GM21576 (cell line): ENCODE measurements at regions not wholly inside any gene's neighbourhood (a gene's known extent, or its start where the extent isn't known, plus 50 kb on each side); places are given as distances from the start of the nearest gene placed in this dataset.
"Not testable (repeated sequence)": the region's sequence is repeated elsewhere in the genome, so short reads cannot be mapped to it uniquely, and the experiment has no call there.

Experiments used
- ATAC-seq: cut with Tn5 transposase; IDR thresholded peaks from one replicate; pipeline ENCODE4 v1.9.1; 2021; ENCODE audit warnings: mild to moderate bottlenecking, moderate library complexity; ENCODE audit not compliant: unreplicated experiment

DNA sequence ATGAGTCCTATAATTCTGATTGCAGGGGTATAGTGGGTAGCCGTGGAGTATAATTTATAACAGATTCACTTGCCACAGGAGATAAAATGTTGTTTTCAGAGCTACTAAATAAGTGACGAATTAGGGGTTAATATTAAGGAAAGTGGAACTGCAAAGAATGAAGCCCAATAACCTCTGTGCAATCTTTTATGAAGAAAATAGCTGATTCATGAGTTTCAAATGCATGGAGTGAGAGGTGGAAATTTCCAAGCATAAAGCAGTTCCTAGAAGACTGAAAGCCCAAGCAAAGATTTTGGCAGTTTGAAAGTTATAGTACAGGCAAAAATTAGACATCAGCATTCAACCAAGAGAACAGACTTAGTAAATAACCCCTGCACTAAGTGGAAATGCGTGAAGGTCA, 1782.4 kb upstream of the PCDH10 start:
- ATAC-seq, result no peak

GRCh38 chr4:131367441-131367840, 1781.7 kb upstream of the PCDH10 start:
- no peak for ATAC-seq

GRCh38 chr4:131370846-131371245, 1778.2 kb upstream of the PCDH10 start:
- ATAC-seq, result no peak

DNA sequence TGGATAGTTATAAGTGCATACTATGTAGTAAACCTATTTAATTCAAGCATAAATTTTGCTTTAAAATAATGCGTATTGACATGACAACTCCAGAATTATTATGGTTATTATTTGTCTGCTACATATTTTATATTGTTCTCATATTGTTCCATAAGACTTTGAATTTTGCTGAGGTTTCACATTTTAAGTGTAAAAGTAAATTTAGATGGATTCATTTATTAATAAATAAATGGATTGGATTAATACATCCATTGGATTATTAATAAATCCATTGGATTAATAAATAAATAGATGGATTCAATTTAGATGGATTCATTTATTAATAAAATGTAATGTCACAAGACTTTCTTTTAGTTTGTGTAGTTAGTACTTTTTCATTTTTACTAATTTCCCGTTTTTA, 1768.0 kb upstream of the PCDH10 start:
- no peak for ATAC-seq

DNA sequence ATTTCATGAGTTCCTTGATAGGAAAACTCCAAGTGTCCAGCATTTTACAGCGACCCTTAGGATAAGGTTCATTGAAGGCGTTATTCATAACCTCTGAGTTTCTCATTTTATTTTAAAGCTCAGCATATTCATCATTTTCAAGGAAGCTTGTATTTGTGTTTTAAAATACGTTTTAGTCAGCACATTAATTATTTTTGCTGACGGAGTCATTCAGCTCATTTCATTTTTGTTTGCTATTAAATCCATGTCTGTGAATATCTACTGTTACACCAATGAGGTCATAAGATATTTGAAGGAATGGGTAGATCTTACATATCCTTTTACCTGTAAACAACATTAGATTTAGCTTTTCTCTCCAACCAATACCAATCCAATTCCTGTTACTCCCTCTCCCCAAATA, 1766.3 kb upstream of the PCDH10 start:
- no peak for ATAC-seq

GRCh38 chr4:131388277-131388676, 1760.8 kb upstream of the PCDH10 start:
- no peak for ATAC-seq

DNA sequence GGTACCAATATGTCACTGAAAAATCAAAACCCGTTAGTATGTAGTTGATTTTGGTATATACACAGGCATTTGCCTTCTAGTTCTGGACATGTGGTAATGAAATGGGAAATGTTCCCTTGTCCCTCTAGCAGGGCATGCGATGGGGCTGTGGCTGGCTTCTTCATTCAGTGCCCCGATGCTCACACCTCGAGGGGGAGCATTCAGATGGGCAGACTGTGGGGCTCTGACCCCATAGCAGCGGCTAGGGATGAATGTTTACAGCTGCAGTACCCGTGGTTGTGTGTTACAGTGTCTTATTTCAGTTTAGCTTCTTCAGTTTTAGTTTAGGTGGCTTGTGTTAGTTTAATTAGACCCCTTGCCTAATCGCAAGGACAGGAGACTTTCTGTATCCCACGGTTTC, 1741.0 kb upstream of the PCDH10 start:
- no peak for ATAC-seq

DNA sequence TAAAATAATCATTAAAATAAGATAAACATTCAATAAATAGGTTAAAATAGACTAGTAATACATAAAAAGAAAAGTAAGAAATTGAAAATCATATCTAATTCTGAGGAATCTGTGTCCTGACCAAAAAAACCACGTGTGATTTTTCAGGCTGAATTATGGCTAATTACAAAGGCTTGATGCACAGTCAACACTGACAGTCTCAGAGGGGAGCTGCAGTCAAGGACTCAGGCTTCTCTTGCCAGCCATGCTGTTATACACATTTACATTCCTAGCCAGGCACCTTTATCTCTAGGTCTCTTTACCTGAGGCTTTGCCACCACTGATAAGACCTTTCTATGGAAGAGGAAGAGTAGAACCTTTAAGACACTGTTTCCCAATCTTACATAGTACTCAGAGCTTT, 1737.7 kb upstream of the PCDH10 start:
- no peak for ATAC-seq

- no peak for ATAC-seq
Measured at GRCh38 chr4:131419147-131419546, 1729.9 kb upstream of the PCDH10 start.

DNA sequence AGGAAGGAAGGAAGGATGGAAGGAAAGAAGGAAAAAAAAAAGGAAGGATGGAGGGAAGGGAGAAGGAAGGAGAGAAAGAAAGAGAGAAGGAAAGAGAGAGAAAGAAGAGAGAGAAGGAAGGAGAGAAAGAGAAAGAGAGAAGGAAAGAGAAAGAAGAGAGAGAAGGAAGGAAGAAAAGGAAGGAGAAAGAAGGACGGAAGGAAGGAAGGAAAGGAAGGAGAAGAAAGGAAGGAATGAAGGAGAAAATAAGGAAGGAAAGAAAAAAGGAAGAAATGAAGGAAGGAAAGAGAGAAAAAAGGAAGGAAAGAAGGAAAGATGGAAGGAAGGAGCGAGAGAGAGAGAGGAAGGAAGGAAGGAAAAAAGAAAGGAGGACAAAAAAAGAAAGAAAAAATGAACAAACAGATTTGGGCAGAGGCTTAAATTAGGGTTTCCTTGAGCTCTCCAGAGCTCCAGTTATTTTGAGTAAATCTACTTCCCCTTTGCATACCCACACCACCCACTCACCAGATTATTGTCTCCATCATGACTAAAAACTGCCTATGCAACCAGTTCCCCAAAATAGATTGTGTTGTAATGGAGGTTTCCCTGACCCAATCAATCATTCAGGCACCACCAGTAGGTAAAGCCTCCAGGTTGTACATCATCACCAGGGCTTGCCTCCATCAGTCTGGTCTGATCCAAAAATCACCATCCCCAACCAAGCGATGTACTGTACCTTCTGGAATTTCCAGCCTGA, 1722.9 kb upstream of the PCDH10 start:
- ATAC-seq, result peak; percentile 64

GRCh38 chr4:131427000-131427399, 1722.1 kb upstream of the PCDH10 start:
- no peak for ATAC-seq

- no peak for ATAC-seq
Measured at GRCh38 chr4:131430302-131430701, 1718.8 kb upstream of the PCDH10 start.

GRCh38 chr4:131441004-131441688, 1707.9 kb upstream of the PCDH10 start:
- ATAC-seq, result no peak

DNA sequence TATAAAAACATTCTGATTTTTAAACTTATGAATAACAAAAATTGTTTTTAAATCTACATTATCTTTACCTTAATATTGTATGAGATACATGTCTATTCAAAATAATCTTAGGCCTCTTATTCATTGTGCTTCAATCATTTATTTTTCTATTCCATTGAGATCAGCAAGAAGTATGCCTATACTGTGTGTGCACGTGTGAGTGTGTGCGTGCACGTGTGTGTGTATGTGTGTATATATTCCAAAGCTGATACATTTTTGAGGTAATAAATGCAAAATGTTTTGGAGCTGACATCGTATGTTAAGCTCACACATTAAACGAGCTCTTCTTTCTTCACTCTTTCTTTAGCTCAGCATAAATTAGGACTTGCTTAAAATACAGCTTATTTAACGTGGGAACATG, 1701.2 kb upstream of the PCDH10 start:
- ATAC-seq, result no peak

DNA sequence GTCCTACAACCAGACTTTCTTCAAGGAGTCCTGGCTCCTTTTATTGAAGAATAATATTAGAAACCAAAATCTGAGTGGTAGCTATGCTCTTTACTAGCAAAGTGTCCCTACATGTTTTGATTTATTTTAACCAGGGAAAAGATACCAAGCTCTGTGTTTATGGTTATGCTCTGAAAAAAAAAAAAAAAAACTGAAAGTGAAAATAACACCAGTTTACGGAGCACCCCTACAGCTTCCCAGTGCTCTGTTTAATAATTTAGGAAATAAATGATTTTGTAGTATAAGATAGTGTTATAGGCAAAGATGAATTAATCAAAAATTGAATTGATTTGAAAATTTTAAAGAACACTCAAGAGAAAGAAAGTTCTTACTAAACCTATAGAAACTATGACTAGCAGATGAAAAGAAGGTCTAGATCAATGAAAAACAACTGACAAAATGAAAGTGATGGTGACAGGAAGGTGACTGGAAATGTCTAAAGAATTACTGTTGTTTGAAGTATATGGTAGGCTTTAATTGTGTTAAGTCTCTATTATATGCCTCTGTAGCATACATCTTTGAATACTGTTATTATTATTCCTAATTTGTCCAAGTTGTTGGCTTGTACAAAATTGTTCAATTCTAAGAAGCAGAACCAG, 1698.4 kb upstream of the PCDH10 start:
- ATAC-seq, result no peak

DNA sequence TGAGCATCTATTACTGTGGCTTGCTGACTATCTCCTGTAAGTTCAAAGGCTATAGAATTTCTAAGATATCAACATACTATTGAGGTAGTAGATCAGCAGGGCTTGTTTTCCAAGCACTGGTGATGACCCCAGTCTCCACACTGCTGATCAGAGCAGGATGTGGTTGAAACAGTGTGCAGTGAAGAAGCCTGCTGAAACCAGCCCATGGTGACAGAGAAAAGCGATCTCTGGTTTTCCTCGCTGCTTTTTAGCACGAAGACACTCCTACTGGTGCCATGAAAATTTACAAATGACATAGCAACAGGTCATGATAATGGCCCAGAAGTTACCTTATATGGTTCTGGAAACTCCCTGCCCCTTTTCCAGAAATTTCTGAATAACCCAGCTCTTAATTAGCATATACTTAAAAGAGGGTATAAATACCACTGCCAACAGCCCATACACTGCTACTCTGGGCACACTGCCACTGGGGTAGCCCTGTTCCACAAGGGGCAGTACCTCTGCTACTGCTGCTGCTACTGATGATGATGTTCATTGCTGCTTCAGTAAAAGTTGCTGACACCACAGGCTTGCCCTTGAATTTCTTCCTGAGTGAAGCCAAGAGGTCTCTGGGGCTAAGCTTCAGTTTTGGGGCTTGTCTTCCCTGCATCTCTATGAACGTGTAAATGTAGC, 1689.5 kb upstream of the PCDH10 start:
- peak; percentile 63 for ATAC-seq

- no peak for ATAC-seq
Measured at GRCh38 chr4:131470360-131470759, 1678.7 kb upstream of the PCDH10 start.

GRCh38 chr4:131488772-131489171, 1660.3 kb upstream of the PCDH10 start:
- no peak for ATAC-seq

DNA sequence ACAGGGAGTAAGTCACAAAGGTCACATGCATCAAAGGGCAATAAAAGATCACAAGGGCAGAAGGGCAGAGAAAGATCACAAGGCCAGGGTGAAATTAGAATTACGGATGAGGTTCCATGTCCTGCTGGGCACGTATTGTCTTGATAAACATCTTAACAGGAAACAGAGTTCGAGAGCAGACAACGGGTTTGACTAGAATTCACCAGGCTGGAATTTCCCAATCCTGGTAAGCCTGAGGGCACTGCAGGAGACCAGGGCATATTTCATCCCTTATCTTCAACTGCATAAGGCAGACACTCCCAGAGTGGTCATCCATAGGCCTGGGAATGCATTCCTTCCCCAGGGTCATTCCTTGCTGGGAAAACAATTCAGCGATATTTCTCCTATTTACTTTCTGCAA, 1652.9 kb upstream of the PCDH10 start:
- not testable (repeated sequence) for ATAC-seq

- no peak for ATAC-seq
Measured at GRCh38 chr4:131499141-131499873, 1649.8 kb upstream of the PCDH10 start.

DNA sequence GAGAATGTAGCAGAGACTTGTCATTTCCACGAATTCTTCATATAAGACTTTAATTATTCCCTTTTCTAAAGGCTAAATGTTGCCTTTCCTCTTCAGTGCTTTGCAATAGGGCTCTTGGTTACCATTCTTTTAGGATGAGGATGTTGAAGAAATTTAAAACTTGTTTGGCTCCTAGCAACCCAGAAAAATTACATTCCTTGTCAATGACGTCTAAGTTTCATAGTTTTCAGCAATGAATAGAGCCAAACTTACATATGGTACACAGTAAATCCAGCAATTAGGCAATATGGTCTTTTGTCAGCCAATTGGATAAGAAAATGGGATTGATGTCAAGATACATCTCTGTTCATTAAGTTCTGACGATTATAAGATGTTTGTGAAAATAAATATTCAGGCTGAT, 1639.6 kb upstream of the PCDH10 start:
- ATAC-seq, result no peak
